ENCODE measurements at regions not wholly inside any gene's neighbourhood (a gene's known extent, or its start where the extent isn't known, plus 50 kb on each side); places are given as distances from the start of the nearest gene placed in this dataset.
"Not testable (repeated sequence)": the region's sequence is repeated elsewhere in the genome, so short reads cannot be mapped to it uniquely, and the experiment has no call there.

DNA sequence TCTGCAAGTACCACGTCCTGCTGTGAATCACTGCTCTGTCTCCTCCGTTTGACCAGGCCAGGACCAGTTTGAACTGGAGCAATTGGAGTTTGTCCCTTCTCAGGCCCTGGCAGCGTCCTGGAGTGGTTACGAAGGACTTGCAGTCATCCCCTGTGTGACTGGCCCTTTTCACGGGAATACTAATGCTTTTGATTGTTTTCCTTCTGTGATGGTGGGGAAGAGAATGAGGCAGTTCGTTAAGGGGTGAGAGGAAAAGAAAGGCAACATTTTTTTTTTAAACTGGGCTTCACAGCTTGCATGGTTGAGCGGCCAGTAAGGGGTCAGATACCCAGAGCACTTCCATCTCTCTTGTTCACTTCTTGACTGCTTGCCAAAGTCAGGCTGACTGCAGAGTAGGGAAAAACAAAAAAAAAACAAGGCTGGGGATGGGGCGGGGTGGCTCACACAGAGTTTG lies 153.5 kb upstream of the STK32A start:
- no peak for DNase-seq (ENCODE audit: low read depth)

DNA sequence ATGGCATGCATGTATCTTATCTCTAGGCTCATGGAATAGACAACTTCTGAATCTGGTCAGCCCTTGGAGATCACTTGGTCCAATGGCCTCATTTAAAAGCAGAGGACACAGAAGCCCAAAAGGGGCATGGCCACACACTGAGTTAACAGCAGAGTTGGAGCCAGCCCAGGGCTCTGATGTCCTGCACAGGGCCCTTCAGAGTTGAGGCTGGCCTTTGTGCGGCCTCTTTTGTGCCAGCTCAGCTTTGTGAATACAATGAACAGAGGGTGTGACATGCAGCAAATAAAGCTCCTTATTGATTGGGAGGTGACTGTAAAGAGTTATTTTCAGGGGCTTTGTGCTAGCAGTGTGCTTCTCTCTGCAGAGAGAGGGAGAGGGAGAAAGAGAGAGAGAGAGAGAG lies 150.1 kb upstream of the STK32A start:
- DNase-seq (ENCODE audit: low read depth): no peak

DNA sequence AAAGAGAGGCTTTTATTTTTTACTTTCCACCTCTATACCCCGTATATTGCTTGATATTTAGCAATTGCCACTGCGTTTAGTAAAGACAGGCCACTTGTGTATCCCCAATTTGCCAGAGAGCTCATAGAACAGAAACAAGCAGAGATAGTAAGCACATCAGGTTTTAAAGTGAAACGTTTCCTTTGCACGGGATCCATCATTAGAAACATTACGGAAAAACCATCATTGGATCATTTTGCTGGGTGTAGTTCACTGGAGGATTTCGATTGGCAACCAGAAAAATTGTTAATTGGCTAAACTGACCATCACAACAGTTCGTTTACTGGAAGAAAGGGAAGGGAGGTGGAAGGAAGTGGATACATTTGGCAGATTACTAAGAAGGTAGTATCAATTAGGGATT lies 149.4 kb upstream of the STK32A start:
- DNase-seq (ENCODE audit: low read depth): no peak

DNA sequence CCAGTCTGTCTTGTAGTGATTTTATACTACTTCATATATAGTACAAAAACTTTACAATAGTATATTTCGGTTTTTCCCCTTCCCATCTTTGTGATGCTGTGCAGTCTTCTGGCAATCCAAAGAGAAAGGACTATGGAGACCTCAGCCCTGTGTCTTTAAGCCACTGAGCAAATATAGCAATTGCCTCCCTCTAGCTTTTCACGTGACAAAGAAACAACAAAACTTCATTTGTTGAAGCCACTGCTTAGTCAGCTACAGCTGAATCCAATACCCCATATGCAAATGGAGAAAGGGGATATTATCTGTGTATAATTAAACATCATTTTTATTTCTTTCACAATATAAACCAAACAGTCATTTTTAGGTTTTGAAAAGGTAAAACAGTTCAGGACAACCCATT lies 142.8 kb upstream of the STK32A start:
- DNase-seq (ENCODE audit: low read depth): no peak

DNA sequence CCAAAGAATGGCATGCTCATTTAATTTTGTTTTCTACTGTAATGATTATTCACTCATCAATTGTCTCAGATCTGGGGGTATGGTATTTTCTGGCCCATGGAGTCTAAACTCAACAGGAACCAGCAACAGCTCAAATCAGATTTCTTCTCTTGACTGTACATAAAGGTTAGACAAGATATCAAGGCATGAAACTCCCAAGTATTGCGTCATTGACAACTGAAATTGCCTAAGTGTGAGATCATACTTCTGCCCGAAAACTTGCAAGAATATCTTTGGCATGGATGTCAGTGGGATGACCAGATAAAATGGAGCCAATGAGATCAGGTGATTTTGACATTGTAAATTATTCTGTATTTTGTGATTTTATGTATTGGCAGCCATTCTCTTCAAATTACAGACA lies 141.7 kb upstream of the STK32A start:
- DNase-seq (ENCODE audit: low read depth): no peak

DNA sequence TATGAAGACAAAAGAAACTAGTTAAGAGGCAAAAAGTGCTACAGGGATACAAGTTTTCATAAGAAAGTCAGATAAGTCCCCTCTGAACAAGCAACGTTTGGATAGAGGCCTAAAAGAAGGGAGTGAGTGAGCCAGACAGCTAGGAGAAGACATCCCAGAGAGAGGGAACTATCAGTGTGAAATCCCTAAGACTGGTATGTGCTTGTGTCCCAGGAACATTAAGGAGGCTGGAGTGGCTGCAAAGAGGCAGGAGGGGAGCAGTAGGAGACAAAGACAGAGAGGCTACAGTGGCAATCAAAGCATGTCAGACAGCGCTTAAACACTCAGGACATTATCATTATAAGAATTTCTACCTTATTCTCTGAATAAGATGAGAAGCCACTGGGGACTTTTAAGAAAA lies 139.1 kb upstream of the STK32A start:
- DNase-seq (ENCODE audit: low read depth): no peak

DNA sequence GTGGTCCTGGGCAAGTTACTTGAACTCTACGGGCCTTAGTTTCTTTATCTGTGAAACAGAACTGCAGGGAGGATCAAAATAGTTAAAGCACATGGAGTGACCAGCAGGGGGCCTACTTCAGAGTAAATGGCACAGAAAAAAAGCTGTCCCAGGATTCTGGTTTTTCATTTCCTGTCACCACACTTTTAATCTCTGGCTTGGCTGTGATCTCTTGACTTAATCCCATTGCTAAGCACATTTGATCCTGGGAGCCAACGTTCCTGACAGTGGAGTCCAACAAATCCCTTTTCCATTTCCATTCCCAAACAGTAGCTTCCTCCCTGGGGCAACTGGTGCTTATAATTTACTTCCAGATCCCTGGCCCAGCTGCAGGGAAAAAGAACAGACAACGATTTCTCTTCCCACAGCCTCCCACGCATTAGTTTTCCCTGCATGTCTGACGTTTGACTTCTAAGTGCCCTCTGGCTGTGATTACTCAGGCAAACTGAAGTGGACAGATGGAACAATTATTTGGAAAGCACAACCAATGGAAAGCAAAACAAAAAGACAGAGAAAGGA lies 136.5 kb upstream of the STK32A start:
- DNase-seq (ENCODE audit: low read depth): peak; percentile 11

DNA sequence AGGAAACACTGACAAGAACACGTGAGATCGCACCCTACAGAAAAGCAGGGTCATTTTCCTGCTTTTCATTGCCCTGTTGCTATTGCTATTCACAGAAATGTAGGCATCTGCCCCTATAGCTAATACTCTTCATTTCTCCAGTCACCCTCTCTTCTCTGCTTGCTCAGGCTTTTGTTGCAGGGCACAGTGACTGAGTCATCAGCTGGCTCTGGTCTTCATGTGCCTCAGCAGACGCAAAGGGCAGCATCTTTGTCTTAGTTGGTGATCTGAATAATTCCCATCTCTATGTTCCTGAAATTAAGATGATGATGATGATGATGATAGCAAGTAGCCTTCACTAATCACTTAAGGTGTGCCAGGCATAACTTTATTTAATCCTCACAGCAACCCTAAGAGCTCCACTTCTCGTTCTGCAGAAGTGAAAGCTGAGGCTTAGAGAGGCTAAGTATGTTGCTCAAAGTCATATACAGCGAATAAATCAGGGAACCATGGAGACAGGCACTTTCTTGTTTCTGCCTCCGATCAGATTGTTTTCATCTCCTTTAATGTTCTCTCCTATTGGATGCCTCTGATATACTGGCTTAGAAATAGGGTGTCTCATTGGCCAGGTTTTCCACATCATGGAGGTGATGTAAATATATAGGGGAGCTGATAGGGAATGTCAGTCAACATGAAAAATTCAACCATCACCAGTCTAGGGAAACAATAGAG lies 133.0 kb upstream of the STK32A start:
- DNase-seq (ENCODE audit: low read depth): no peak

DNA sequence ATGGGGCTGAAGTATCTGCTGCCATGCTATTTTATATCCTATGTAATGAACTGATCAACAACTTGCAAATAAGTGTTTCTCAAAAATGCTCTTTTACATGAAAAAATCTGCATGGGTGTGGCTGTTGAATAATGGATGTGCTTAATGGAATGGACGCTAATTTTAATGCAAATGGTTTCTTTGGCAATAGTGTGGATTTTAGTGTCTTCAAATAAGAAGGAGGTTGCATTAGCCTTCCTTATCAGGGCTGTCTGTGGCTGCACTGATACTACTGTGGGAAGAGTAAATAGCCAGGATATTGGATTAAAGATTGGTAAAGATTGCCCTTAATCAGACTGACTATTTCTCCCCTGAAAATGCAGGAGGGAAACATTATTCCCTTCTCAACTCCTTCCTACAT lies 121.9 kb upstream of the STK32A start:
- no peak for DNase-seq (ENCODE audit: low read depth)

DNA sequence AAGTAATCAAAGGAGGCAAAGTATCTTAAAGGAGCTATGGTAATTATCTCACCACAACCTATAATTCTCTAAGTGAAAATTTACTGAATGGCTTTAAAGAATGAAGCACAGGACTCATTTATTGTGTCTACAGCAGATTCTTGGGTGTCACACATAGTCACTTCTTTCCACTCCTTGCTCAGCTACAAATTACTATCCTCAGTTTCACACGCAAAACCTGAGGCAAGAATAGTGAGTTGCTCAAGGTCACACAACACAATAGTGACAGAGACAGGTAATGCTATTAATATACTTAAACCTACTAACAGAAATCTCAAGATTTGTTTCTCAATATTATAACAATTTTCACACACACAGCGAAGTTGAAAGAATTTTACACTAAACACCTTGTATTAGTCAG lies 120.9 kb upstream of the STK32A start:
- no peak for DNase-seq (ENCODE audit: low read depth)

DNA sequence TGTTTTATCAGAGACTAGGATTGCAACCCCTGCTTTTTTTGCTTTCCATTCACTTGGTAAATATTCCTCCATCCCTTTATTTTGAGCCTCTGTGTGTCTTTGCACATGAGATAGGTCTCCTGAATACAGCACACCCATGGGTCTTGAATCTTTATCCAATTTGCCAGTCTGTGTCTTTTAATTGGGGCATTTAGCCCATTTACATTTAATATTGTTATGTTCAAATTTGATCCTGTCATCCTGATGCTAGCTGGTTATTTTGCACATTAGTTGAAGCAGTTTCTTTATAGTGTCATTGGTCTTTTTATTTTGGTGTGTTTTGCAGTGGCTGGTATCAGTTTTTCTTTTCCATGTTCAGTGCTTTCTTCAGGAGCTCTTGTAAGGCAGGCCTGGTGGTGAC lies 95.1 kb upstream of the STK32A start:
- not testable (repeated sequence) for DNase-seq (ENCODE audit: low read depth)

DNA sequence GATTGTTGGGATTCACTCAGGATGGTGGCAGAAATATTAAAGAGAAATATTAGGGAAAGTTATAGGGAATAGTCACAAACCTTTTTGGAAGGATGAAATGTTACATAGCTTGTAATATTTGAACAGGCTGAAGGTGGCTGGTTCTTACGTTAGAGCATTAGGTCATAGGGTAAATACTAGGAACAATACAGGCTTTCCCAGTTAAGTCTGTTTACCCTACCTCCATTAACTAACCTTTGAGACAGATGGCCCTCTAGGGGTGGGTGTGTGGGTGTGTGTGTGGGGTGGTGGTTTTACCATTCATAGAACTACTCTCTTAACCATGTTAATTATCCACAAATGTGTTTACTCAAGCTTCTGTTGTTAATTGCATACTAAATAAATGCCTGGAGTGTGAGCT lies 94.3 kb upstream of the STK32A start:
- DNase-seq (ENCODE audit: low read depth): no peak

DNA sequence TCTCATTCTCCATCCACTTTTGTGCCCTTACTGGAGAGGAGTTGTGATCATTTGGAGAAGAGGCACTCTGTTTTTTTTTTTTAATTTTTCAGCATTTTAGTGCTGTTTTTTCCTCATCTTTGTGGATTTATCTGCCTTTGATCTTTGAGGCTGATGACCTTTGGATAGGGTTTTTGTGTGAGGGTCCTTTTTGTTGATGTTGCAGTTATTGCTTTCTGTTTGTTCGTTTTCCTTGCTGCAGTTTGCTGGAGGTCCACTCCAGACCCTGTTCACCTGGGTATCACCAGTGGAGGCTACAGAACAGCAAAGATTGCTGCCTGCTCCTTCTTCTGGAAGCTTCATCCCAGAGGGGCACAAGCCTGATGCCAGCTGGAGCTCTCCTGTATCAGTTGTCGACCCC lies 93.2 kb upstream of the STK32A start:
- not testable (repeated sequence) for DNase-seq (ENCODE audit: low read depth)

DNA sequence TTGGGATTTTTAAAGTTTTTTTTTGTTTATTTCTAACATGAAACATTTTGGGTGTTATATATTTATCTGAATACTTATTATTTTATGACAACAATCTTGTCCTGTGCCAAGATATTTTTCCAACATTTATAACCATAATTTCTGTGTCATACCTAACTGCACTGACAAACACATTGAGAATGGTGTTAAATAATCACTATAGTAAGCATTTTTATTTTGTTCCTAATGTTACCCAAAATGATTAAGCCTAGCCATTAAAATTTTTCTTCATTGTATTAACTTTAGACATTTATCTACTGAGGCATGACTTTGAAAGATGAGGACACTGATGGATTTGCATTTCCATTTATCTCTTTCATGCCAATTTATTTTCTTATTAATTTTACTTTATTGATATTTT lies 91.6 kb upstream of the STK32A start:
- DNase-seq (ENCODE audit: low read depth): no peak

DNA sequence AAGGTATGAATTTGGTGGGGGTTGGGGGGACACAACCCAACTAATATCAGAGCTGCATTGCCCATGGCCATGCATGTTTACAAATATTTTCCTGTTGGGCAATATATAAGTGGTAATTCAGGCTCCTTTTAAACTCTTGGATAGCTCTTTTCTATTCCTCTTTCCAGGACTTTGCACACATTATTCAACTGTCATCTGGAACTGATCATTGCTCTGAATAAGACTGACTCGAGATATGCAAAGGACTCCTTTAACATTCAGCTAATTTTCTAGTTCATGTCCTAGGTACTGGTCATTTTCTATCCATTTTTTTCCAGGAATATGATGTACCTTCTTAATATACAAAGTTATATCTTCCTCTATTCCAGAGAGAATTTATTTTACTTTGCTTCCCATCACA lies 89.5 kb upstream of the STK32A start:
- DNase-seq (ENCODE audit: low read depth): no peak

DNA sequence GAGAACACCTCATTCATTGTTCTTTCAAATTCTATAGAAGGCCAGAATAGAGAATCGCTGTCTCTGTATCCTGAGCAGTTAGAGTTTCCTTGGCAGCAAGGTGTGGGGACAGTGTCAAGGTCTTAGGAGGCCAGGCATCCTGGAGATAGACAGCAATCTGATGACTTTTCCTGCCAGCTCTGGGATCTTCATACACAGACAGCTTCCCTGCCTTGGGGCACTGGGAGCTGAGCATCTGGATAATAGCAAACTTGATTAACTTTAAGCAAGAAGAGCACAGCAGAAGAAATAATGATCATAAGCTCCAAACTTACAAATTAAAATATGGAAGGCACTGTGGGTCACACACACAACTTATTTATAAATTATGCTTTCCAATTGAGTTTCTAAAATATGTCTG lies 86.1 kb upstream of the STK32A start:
- DNase-seq (ENCODE audit: low read depth): no peak

DNA sequence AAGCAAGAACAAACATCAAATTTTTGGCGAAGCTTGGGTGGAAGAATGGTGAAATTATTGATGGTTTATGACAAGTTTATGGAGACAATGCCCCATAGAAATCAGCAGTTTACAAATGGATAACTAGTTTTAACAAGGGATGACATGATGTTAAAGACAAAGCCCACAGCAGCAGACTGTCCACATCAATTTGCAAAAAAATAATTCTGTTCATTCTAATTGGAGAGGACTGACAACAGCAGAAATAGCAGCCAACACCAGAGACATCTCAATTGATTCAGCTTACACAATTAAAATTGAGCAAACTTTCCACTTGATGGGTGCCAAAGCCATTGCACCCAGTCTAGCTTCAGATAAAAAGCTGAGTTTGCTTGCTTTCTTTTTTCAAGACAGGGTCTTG lies 82.7 kb upstream of the STK32A start:
- no peak for DNase-seq (ENCODE audit: low read depth)

DNA sequence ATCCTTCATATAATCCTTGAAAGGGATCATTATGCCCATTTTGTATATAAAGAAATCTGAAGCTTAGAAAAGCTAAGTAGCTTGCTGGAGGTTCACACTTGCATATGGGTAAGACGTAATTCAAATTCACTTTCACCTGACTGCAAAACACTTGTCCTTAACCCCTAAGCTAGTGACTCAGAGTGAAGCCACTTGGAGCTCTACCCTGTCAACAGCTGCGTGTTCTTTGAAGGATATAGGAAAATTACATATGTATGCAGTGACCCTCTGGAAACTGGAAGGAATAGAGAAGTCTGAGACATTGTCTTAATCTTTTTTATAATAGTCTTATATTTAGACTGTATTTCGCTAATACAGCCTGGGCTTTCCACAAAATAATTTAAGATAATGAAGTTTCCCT lies 80.0 kb upstream of the STK32A start:
- no peak for DNase-seq (ENCODE audit: low read depth)

DNA sequence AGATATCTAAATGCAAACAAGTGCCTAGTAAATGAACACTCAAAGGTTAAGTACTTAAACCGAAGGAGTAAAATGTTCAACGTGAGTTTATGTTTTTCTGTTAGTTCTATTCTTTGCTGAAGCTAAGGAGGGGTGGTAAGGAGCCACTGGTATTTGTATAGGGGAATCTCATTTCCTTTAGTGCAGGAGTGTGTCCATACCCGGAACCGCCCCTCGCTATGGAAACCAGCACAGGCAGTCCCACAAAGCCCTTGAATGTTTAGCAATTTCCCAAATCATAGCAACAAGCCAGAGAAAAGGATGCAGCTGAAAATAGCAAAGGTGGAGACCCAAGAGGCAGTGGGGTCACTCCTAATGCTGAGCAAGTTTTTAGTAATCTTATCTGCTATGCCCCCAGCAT lies 78.8 kb upstream of the STK32A start:
- DNase-seq (ENCODE audit: low read depth): no peak

DNA sequence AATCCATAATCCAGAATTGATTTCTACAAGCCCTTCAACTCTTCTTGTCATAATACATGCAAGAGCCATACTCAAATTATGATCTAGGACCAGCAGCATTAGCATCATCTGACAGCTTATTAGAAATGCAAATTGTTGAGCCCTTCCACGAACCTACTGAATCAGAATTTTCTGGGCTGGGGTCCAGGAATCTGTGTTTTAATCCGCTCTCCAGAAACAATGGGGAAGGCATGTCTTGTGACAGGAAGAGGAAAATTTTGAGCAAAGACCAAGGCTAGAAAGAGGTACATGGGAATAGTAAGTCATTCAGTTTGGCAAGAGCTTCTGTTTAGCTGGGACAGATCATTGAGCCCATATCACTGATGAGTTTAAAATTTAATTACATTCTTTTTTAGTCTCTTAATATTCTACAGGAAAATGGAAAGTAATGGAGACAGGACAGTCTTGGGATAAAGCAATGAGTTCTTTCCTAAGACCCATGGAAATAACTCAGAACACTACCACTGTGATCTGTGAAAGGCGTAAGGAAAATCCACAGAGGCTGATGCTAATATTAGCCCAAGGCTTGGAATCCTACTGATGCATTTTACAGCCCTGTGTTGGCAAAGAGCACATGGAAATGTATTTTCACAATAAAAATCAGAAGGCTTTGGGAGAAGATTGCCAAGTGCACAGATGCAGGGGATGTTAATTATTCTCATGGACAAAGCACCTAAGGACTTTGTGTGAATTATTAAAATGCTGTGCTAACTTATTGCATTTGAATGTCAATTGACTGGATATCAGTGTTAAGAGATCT lies 73.7 kb upstream of the STK32A start:
- DNase-seq (ENCODE audit: low read depth): no peak

DNA sequence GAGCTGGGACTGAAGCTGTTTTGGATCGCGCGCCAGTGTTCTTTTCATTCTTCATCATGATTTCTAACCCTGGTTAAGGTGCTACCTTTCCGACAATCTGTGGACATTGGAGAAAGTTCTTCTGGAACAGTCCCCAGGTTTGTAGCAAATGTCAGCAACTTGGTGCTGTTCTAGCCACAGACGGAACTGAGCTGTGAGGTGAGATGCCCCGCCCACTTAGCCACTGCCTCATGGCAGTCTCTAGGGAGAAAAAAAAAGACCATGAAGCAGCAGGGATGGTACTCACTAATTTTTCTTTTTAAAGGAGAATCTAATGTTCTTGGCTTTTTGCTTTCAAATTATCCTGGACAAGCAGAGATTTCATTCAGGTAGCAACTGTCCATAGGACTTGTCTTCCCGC lies 72.1 kb upstream of the STK32A start:
- DNase-seq (ENCODE audit: low read depth): no peak

DNA sequence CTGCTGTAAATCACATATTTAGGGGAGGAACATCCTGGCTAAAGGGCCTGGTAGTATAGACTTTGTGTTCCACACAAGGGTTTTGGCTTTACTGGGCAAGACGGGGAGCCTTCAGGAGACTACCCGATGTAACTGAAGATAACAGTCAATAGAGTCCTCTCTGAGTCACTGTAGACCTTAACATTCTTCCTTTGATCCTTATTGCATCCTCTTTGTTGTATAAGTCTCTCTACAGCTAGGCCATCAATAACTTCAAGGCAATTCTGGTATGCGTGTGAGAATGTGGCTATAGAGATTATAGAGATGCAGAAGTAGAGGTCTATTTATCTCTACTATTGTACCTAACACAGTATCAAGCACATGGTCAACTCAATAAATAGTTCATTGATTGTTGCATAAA lies 67.3 kb upstream of the STK32A start:
- DNase-seq (ENCODE audit: low read depth): no peak

DNA sequence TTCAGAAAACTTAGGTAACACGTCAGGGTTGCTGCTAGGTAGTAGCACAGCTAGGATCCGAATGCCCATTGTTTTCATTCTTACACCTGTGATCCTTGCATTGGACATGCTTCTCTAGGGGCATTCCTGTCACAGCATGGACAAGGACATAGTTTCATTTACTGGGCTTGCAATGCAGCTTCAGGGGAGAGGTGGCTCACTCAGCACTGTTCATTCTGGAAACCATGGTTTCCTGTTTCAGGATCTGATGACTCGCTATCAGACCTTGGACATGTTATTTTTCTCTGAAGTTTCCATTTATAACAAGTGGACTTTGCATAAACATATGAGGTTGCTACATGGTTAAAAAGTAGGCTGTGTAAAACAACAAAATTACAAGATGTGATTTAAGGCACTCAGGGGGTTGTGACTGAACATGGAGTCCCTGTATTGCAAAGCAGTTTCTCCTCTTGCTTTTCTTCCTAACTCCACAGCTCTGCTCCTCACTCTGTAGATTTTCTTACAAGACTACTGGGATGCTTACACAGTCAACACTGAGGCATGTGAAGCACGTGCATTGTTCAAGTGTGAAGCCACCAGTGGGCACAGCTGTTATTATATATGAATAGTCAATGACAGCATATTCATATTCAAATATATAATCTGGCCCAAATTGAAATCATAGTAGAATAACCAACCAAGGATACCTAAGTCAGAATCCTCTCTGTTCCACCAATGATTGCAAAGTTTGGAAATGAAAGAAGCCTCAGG lies 66.1 kb upstream of the STK32A start:
- DNase-seq (ENCODE audit: low read depth): no peak
